GM18861 (cell line): ENCODE measurements at regions not wholly inside any gene's neighbourhood (a gene's known extent, or its start where the extent isn't known, plus 50 kb on each side); places are given as distances from the start of the nearest gene placed in this dataset.

Experiments
- ATAC-seq: cut with Tn5 transposase; IDR thresholded peaks from one replicate; pipeline ENCODE4 v1.9.1; 2021; ENCODE audit not compliant: unreplicated experiment

- no peak for ATAC-seq
These were observed 131.4 kb upstream of the RUNX3 start for GRCh38 chr1:25061261-25061995.

GRCh38 chr1:25057188-25057587 lies 127.1 kb upstream of the RUNX3 start:
- ATAC-seq, result no peak

- ATAC-seq, result no peak
These were observed 126.5 kb upstream of the RUNX3 start for GRCh38 chr1:25056536-25056935.

- no peak for ATAC-seq
These were observed 125.9 kb upstream of the RUNX3 start for GRCh38 chr1:25055961-25056360.

GRCh38 chr1:25055324-25055780 lies 125.3 kb upstream of the RUNX3 start:
- ATAC-seq, result no peak

- no peak for ATAC-seq
These were observed 124.6 kb upstream of the RUNX3 start for GRCh38 chr1:25054526-25055323.

GRCh38 chr1:25053576-25054250 lies 123.6 kb upstream of the RUNX3 start:
- no peak for ATAC-seq

- no peak for ATAC-seq
These were observed 121.8 kb upstream of the RUNX3 start for GRCh38 chr1:25051906-25052305.

GRCh38 chr1:25051504-25051903 lies 121.4 kb upstream of the RUNX3 start:
- no peak for ATAC-seq

- ATAC-seq, result no peak
These were observed 120.1 kb upstream of the RUNX3 start for GRCh38 chr1:25050165-25050564.

- no peak for ATAC-seq
These were observed 119.1 kb upstream of the RUNX3 start for GRCh38 chr1:25049190-25049589.

- ATAC-seq, result no peak
These were observed 118.7 kb upstream of the RUNX3 start for GRCh38 chr1:25048728-25049127.

- ATAC-seq, result no peak
These were observed 117.6 kb upstream of the RUNX3 start for GRCh38 chr1:25047506-25048240.

- no peak for ATAC-seq
These were observed 116.1 kb upstream of the RUNX3 start for GRCh38 chr1:25046194-25046532.

- no peak for ATAC-seq
These were observed 115.6 kb upstream of the RUNX3 start for GRCh38 chr1:25045480-25046193.

GRCh38 chr1:25043228-25043580 lies 113.1 kb upstream of the RUNX3 start:
- no peak for ATAC-seq

GRCh38 chr1:25042331-25043227 lies 112.5 kb upstream of the RUNX3 start:
- no peak for ATAC-seq

GRCh38 chr1:25041916-25042315 lies 111.8 kb upstream of the RUNX3 start:
- no peak for ATAC-seq

- no peak for ATAC-seq
These were observed 110.1 kb upstream of the RUNX3 start for GRCh38 chr1:25040122-25040685.
